Right lobe of liver (tissue), 4 donors: ENCODE measurements at regions not wholly inside any gene's neighbourhood (a gene's known extent, or its start where the extent isn't known, plus 50 kb on each side); places are given as distances from the start of the nearest gene placed in this dataset.

Source experiments
- CTCF ChIP-seq, 4 donors: fragments of 200-600 bp in 3 of 4; fragments of 450-650 bp in 1 of 4; IDR thresholded peaks; one replicate each; pipeline versions ENCODE4 v1.5.1 to v1.8.0; 2016 to 2022; ENCODE audit warnings: antibody characterized with exemption in 4 of 4, mild to moderate bottlenecking in 2 of 4
- POLR2A ChIP-seq: fragments of 450-650 bp; IDR thresholded peaks from one replicate; pipeline ENCODE4 v1.6.1; 2017; ENCODE audit warnings: antibody characterized with exemption, mild to moderate bottlenecking
- donor health status: DM: no; HTN: no; CAD: no.
- donor health status: DM: no; HTN: no; CAD: no.
- donor health status: DM: no; HTN: yes; CAD: no.

- TF ChIP-seq CTCF (IDR thresholded peaks at IDR 0.05) = no peak
- no peak for TF ChIP-seq POLR2A
These were observed 223.7 kb downstream of the DMRT2 start for GRCh38 chr9:1273859-1274258.
